Testis (tissue), 2 donors: ENCODE measurements at regions not wholly inside any gene's neighbourhood (a gene's known extent, or its start where the extent isn't known, plus 50 kb on each side); places are given as distances from the start of the nearest gene placed in this dataset.

ENCODE experiments used
- DNase-seq: peaks from one replicate; pipeline ENCODE4 v3.0.0-alpha.2; 2019
- H3K27ac ChIP-seq, 2 donors: fragments of 200-600 bp; sonication (generic); one replicate each; pipeline ENCODE4 v1.5.1; 2019
- H3K27me3 ChIP-seq: fragments of 200-600 bp; sonication (generic); one replicate; pipeline ENCODE4 v1.5.1; 2019
- H3K36me3 ChIP-seq: fragments of 200-600 bp; sonication (generic); one replicate; pipeline ENCODE4 v1.5.1; 2017; ENCODE audit warnings: low read depth; ENCODE audit errors: missing control alignments
- H3K4me1 ChIP-seq: fragments of 200-600 bp; sonication (generic); one replicate; pipeline ENCODE4 v1.5.1; 2019
- H3K4me3 ChIP-seq, 2 donors: fragments of 200-600 bp; sonication (generic); one replicate each; pipeline ENCODE4 v1.5.1; 2017 to 2019
- H3K9me3 ChIP-seq: fragments of 200-600 bp; sonication (generic); one replicate; pipeline ENCODE4 v1.5.1; 2017
- CTCF ChIP-seq, 3 experiments: fragments of 450-650 bp in 2 of 3; fragments of 200-600 bp in 1 of 3; sonication (generic) in 1 of 3; IDR thresholded peaks; one replicate each; pipeline ENCODE4 v1.5.1; 2016 to 2019; ENCODE audit warnings: antibody characterized with exemption in 3 of 3, mild to moderate bottlenecking in 2 of 3, moderate library complexity in 1 of 3
- POLR2A ChIP-seq: fragments of 450-650 bp; IDR thresholded peaks from one replicate; pipeline ENCODE4 v1.6.1; 2017; ENCODE audit warnings: antibody characterized with exemption, mild to moderate bottlenecking, moderate library complexity
- WGBS, 2 donors: methylation state at CpG; one replicate each; pipeline ENCODE4 v1.1.5; 2018; 5-methylcytosine and 5-hydroxymethylcytosine counted together
- intact Hi-C: fragments of 100-400 bp; cut with DNase I; formaldehyde crosslinking; loops from one replicate; pipeline ENCODE4 v1.15.1; 2023; ENCODE audit warnings: low total_unique reads

- intact Hi-C loops: loop anchor here (10.0 kb wide), 1 partner anchor 153 kb away; no protein-coding TSS in a partner anchor
- WGBS, 2 donors: 49 to 72% methylated on average over 5 of the region's 5 CpGs
These were observed 50.0 kb upstream of the ABLIM1 start for GRCh38 chr10:114708084-114708483.

GRCh38 chr10:114708717-114709335, 50.8 kb upstream of the ABLIM1 start:
- intact Hi-C loops: loop anchor here (10.0 kb wide), 1 partner anchor 154 kb away; no protein-coding TSS in a partner anchor
- H3K9me3 ChIP-seq: no peaks in the 10 kb centered on the region
- no peaks in the 10 kb centered on the region for H3K27me3 ChIP-seq
- H3K4me3 ChIP-seq: no peak overlapping the region
- TF ChIP-seq POLR2A (no peak), CTCF (IDR thresholded peaks at IDR 0.05) (no peak)
- no peaks in the 10 kb centered on the region for H3K4me1 ChIP-seq
- 90 to 91% methylated on average over 5 of the region's 5 CpGs for WGBS, 2 donors
- no peak overlapping the region for H3K27ac ChIP-seq
- H3K36me3 ChIP-seq: no peaks in the 10 kb centered on the region
- DNase-seq: no peak

More at GRCh38 chr10:114708084-114708483, 50.0 kb upstream of the ABLIM1 start:
- no peaks in the 10 kb centered on the region for H3K4me1 ChIP-seq
- no peak overlapping the region for H3K27ac ChIP-seq
- H3K9me3 ChIP-seq: no peaks in the 10 kb centered on the region
- no peak overlapping the region for H3K4me3 ChIP-seq
- DNase-seq: no peak
- no peaks in the 10 kb centered on the region for H3K27me3 ChIP-seq
- H3K36me3 ChIP-seq: no peaks in the 10 kb centered on the region
- TF ChIP-seq POLR2A (no peak), CTCF (IDR thresholded peaks at IDR 0.05) (no peak)

- WGBS, 2 donors: 94 to 100% methylated on average over 2 of the region's 2 CpGs
- no peaks in the 10 kb centered on the region for H3K9me3 ChIP-seq
- H3K27ac ChIP-seq: no peak overlapping the region
- no peak for TF ChIP-seq CTCF (IDR thresholded peaks at IDR 0.05)
- TF ChIP-seq POLR2A: no peak
- H3K36me3 ChIP-seq: no peaks in the 10 kb centered on the region
- intact Hi-C loops: loop anchor here (10.0 kb wide), 1 partner anchor 155 kb away; no protein-coding TSS in a partner anchor
- H3K4me1 ChIP-seq: peaks cover 6% of the 10 kb centered on the region
- H3K27me3 ChIP-seq: no peaks in the 10 kb centered on the region
- no peak overlapping the region for H3K4me3 ChIP-seq
- no peak for DNase-seq
These were observed 51.9 kb upstream of the ABLIM1 start for GRCh38 chr10:114709984-114710383.

- H3K27ac ChIP-seq: no peak overlapping the region
- DNase-seq: no peak
- no peaks in the 10 kb centered on the region for H3K9me3 ChIP-seq
- H3K36me3 ChIP-seq: no peaks in the 10 kb centered on the region
- H3K27me3 ChIP-seq: no peaks in the 10 kb centered on the region
- TF ChIP-seq CTCF (IDR thresholded peaks at IDR 0.05) (no peak), POLR2A (no peak)
- intact Hi-C loops: no loop called here
- no peak overlapping the region for H3K4me3 ChIP-seq
- H3K4me1 ChIP-seq: peaks cover 6% of the 10 kb centered on the region
- 91 to 100% methylated on average over 5 of the region's 5 CpGs for WGBS, 2 donors
These were observed 53.2 kb upstream of the ABLIM1 start for GRCh38 chr10:114711176-114711868.
